ENCODE measurements at regions not wholly inside any gene's neighbourhood (a gene's known extent, or its start where the extent isn't known, plus 50 kb on each side); places are given as distances from the start of the nearest gene placed in this dataset.

DNA sequence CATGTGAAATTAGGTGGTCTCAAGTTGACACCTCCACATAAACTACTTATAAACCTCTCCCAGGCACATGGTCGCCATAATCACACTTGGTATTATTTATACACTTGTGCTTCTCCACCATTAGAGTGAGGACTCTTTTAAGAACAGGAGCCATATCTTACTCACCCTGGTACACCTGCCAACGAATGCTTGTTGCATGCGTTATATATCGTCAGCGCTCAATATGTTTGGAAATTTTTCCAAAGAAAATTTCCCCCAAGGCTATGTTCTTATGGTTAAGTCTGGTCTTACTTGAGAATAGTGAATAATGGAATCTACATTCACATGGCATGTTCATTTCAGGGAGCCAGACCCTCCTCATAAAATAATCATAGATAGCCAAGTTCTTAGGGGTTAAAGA is 271.7 kb downstream of the BCL11A start:
- intact Hi-C loops (cut with DNase I, micrococcal nuclease): no loop called here
- no peaks in the 10 kb centered on the region for H3K9me3 Mint-ChIP-seq (ENCODE audit: low read depth)
- H3K4me3 Mint-ChIP-seq: no peak overlapping the region
- no peak for DNase-seq
- CTCF ChIA-PET: no interaction called here
- no peak for ATAC-seq
- H3K27ac Mint-ChIP-seq: no peak overlapping the region
- H3K27me3 Mint-ChIP-seq: no peaks in the 10 kb centered on the region
- H3K36me3 Mint-ChIP-seq (ENCODE audit: low read depth): no peaks in the 10 kb centered on the region
- no peaks in the 10 kb centered on the region for H3K4me1 Mint-ChIP-seq
- POLR2A ChIA-PET: no interaction called here

- Mint-ChIP-seq H3K4me1 (no peaks in the 10 kb centered on the region), H3K27ac (no peak overlapping the region), H3K9me3 (ENCODE audit: low read depth) (no peaks in the 10 kb centered on the region), H3K4me3 (no peak overlapping the region), H3K27me3 (no peaks in the 10 kb centered on the region), H3K36me3 (ENCODE audit: low read depth) (no peaks in the 10 kb centered on the region)
- DNase-seq: no peak
- ChIA-PET POLR2A (no interaction called here), CTCF (no interaction called here)
- no peak for ATAC-seq
- intact Hi-C loops (cut with DNase I, micrococcal nuclease): no loop called here
Measured at GRCh38 chr2:60280238-60280637, 273.2 kb downstream of the BCL11A start.

GRCh38 chr2:60278906-60279305 is 274.5 kb downstream of the BCL11A start:
- intact Hi-C loops (cut with DNase I, micrococcal nuclease): no loop called here
- Mint-ChIP-seq H3K4me3 (no peak overlapping the region), H3K4me1 (no peaks in the 10 kb centered on the region), H3K27me3 (no peaks in the 10 kb centered on the region), H3K9me3 (ENCODE audit: low read depth) (peaks cover 5% of the 10 kb centered on the region), H3K27ac (no peak overlapping the region), H3K36me3 (ENCODE audit: low read depth) (no peaks in the 10 kb centered on the region)
- no peak for ATAC-seq
- ChIA-PET POLR2A (no interaction called here), CTCF (no interaction called here)
- no peak for DNase-seq

- H3K9me3 Mint-ChIP-seq (ENCODE audit: low read depth): peaks cover 8% of the 10 kb centered on the region
Measured at GRCh38 chr2:60275958-60276357, 277.5 kb downstream of the BCL11A start.

DNA sequence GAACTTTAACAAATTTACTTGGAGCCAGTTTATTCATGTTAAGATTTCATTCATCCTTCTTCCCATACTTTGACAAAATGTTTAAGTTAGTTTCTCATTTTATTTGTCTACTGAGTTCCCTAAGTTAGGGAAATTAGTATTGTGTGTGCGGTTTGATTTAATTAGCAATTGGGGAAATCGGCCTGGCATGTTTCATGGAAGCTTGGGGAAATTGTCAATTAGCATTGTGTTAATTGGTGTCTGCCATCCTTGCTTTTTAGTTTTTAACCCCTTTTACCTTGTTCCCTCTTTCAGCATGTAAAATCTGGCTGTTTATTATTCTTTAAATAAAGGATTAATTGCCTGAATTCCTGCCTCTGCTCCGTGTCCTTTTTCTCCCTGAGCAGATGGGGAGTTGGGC is 279.6 kb downstream of the BCL11A start:
- Mint-ChIP-seq H3K4me1 (no peaks in the 10 kb centered on the region), H3K4me3 (no peak overlapping the region), H3K9me3 (ENCODE audit: low read depth) (peaks cover 8% of the 10 kb centered on the region), H3K27ac (no peak overlapping the region), H3K36me3 (ENCODE audit: low read depth) (no peaks in the 10 kb centered on the region), H3K27me3 (no peaks in the 10 kb centered on the region)
- intact Hi-C loops (cut with DNase I, micrococcal nuclease): no loop called here
- no peak for ATAC-seq
- DNase-seq: no peak
- ChIA-PET POLR2A (no interaction called here), CTCF (no interaction called here)

More at GRCh38 chr2:60275958-60276357, 277.5 kb downstream of the BCL11A start:
- ATAC-seq (no peak), DNase-seq (no peak)
- Mint-ChIP-seq H3K36me3 (ENCODE audit: low read depth) (no peaks in the 10 kb centered on the region), H3K4me3 (no peak overlapping the region), H3K27me3 (no peaks in the 10 kb centered on the region), H3K27ac (no peak overlapping the region), H3K4me1 (no peaks in the 10 kb centered on the region)
- ChIA-PET POLR2A (no interaction called here), CTCF (interaction anchor here (0.5 to 1.1 kb wide), 3 partner anchors 43 to 295 kb away, joined by 3 to 4 read pairs (median 3); no protein-coding TSS in a partner anchor)
- intact Hi-C loops (cut with DNase I, micrococcal nuclease): no loop called here

DNA sequence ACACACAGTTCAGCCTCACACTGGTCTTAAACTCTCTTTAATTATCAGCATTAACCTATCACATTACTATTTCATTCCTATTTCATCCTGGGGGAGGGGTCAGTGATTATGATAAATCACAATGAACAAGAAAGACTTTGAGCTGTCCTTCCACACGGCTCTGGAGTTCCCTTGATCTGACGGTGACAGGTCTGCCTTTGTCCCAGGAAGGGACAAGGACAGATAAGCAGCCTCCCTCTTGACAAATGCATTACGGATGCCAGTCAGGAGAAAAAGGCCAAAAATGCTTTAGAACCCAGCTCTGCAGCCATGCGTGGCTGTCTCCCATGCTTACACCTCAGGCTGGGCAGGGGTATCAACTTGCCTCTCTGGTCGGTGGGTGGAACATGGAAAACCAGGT is 281.7 kb downstream of the BCL11A start:
- Mint-ChIP-seq H3K9me3 (ENCODE audit: low read depth) (peaks cover 8% of the 10 kb centered on the region), H3K27me3 (no peaks in the 10 kb centered on the region), H3K4me3 (no peak overlapping the region), H3K4me1 (no peaks in the 10 kb centered on the region), H3K36me3 (ENCODE audit: low read depth) (no peaks in the 10 kb centered on the region), H3K27ac (no peak overlapping the region)
- ChIA-PET POLR2A (no interaction called here), CTCF (no interaction called here)
- ATAC-seq: no peak
- DNase-seq: no peak
- intact Hi-C loops (cut with DNase I, micrococcal nuclease): no loop called here

DNA sequence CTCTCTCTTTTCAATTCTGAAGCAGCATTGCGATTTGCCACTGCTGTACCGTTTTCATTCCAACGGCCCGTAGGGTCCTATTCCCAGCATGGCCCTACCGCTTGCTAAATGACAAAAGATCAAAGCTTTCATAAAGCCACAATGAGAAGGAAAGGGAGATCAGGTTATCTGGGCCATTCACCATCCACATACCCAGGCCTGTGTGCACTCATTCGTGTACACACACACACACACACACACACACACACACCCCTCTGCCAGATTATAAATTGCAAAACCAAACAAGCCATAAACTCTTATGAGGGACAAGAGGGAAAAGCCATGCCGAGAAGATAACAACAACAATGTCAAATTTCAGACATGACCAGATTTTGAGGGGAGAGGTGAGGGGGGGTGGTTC is 282.3 kb downstream of the BCL11A start:
- no peak for ATAC-seq
- POLR2A ChIA-PET: no interaction called here
- H3K4me3 Mint-ChIP-seq: no peak overlapping the region
- no peak for DNase-seq
- intact Hi-C loops (cut with DNase I, micrococcal nuclease): no loop called here
- H3K27me3 Mint-ChIP-seq: no peaks in the 10 kb centered on the region
- peaks cover 8% of the 10 kb centered on the region for H3K9me3 Mint-ChIP-seq (ENCODE audit: low read depth)
- H3K36me3 Mint-ChIP-seq (ENCODE audit: low read depth): no peaks in the 10 kb centered on the region
- H3K4me1 Mint-ChIP-seq: no peaks in the 10 kb centered on the region
- CTCF ChIA-PET: no interaction called here
- H3K27ac Mint-ChIP-seq: no peak overlapping the region

DNA sequence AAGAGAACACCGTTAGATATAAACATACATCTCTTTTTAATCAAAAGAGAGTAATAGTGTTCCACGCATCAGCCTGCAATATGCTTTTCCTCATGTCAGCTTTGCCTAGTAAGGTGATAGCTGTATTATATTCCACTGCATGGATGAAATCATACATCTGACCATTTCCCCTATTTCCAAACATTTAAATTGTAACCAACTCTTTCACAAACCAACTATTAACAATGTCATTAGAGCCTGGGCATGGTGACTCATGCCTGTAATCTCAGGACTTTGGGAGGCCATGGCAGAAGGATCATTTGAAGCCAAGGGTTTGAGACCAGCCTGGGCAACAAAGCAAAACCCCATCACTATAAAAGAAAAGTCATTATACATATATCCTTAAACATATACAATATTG is 284.8 kb downstream of the BCL11A start:
- Mint-ChIP-seq H3K27me3 (peaks cover 4% of the 10 kb centered on the region), H3K4me1 (peaks cover 7% of the 10 kb centered on the region), H3K9me3 (ENCODE audit: low read depth) (peaks cover 2% of the 10 kb centered on the region), H3K4me3 (no peak overlapping the region), H3K27ac (no peak overlapping the region), H3K36me3 (ENCODE audit: low read depth) (no peaks in the 10 kb centered on the region)
- ATAC-seq (no peak), DNase-seq (no peak)
- intact Hi-C loops (cut with DNase I, micrococcal nuclease): no loop called here
- CTCF ChIA-PET: no interaction called here
- POLR2A ChIA-PET: no interaction called here

DNA sequence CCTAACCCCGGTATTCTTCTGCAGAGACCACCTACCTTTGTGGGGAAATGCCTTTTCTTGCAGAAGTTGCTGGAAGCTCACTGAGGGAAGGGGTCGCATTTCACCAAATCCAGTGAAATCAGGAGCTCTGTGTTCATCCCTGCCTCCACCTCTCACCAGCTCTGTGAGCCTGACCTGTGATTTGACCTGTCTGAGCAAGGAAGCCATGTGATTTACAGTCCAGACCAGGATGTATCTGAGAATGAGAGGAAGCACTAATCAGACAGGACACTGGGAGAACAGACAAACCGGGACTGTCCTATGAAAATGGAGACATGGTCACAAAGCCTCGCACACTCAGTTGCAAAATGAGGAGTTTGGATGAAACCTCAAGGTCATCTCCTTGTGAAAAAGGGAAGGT is 285.4 kb downstream of the BCL11A start:
- no peaks in the 10 kb centered on the region for H3K36me3 Mint-ChIP-seq (ENCODE audit: low read depth)
- H3K4me1 Mint-ChIP-seq: peaks cover 7% of the 10 kb centered on the region
- DNase-seq: no peak
- H3K9me3 Mint-ChIP-seq (ENCODE audit: low read depth): no peaks in the 10 kb centered on the region
- H3K27me3 Mint-ChIP-seq: peaks cover 4% of the 10 kb centered on the region
- no peak for ATAC-seq
- intact Hi-C loops (cut with DNase I, micrococcal nuclease): no loop called here
- H3K27ac Mint-ChIP-seq: no peak overlapping the region
- ChIA-PET CTCF (no interaction called here), POLR2A (no interaction called here)
- no peak overlapping the region for H3K4me3 Mint-ChIP-seq

DNA sequence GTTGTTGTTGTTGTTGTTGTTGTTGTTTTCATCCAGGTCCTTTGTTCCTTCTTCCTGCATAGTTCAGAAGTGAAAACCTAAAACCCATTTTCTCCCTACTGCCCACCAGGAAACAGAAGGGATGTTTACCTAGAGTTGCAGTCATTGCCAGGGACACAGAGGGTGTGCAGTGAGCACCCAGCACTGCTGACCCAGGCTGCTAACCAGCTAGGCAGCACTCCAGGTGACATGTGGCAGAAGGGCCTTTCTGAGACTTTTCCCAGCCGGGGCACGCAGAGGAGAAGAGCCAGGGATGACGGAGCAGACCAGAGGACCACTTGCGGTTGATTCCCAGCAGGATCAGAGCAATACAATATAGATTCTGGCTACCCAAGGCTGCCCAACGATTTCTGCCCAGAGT is 286.3 kb downstream of the BCL11A start:
- Mint-ChIP-seq H3K9me3 (ENCODE audit: low read depth) (no peaks in the 10 kb centered on the region), H3K27ac (no peak overlapping the region), H3K27me3 (peaks cover 4% of the 10 kb centered on the region), H3K4me3 (no peak overlapping the region), H3K36me3 (ENCODE audit: low read depth) (no peaks in the 10 kb centered on the region), H3K4me1 (peaks cover 7% of the 10 kb centered on the region)
- DNase-seq: no peak
- ChIA-PET CTCF (no interaction called here), POLR2A (no interaction called here)
- intact Hi-C loops (cut with DNase I, micrococcal nuclease): no loop called here
- ATAC-seq: no peak

- ATAC-seq: no peak
- Mint-ChIP-seq H3K27me3 (peaks cover 4% of the 10 kb centered on the region), H3K27ac (no peak overlapping the region), H3K4me3 (no peak overlapping the region), H3K36me3 (ENCODE audit: low read depth) (no peaks in the 10 kb centered on the region), H3K9me3 (ENCODE audit: low read depth) (no peaks in the 10 kb centered on the region), H3K4me1 (peaks cover 7% of the 10 kb centered on the region)
- CTCF ChIA-PET: interaction anchor here (0.7 kb wide), 2 partner anchors 121 to 307 kb away, joined by 3 to 5 read pairs; no protein-coding TSS in a partner anchor
- intact Hi-C loops (cut with DNase I, micrococcal nuclease): no loop called here
- POLR2A ChIA-PET: no interaction called here
- no peak for DNase-seq
Measured at GRCh38 chr2:60262178-60262577, 291.3 kb downstream of the BCL11A start.

DNA sequence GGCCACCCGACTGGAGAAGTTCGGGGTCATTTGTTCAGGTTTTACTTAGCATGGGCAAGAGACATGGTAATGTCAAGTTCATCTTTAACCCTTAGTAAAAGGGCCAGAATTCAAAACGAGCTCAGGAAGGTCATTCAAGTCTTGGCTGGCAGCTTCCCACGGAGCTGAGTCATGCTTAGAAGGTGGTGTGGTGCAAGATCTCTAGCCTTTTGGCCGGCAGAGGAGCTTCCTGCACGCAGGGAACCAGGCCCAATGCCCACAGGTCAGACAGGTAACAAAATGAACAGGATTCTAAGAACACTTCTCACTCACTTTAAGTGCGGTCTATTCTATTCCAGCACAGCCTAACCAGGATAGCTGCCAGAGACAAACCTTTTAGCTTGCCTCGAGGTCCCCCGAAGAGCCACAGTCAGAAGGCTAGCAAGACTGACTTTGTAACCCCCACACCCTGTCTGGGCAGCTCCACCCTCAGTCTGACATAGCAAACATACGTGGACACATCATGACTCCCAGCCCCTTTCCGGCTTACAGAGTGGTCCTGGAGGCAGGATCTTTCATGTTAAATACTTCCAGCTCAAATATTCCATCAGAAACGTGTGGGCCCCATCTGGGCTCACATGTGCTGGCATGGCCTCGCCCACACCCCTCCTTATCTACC is 292.7 kb downstream of the BCL11A start:
- no peak for ATAC-seq
- CTCF ChIA-PET: interaction anchor here (1.0 kb wide), 2 partner anchors 40 to 1236 kb away, joined by 3 read pairs; no protein-coding TSS in a partner anchor
- Mint-ChIP-seq H3K27ac (no peak overlapping the region), H3K27me3 (peaks cover 4% of the 10 kb centered on the region), H3K36me3 (ENCODE audit: low read depth) (no peaks in the 10 kb centered on the region), H3K4me1 (peaks cover 7% of the 10 kb centered on the region), H3K9me3 (ENCODE audit: low read depth) (no peaks in the 10 kb centered on the region), H3K4me3 (no peak overlapping the region)
- POLR2A ChIA-PET: interaction anchor here (0.5 kb wide), 1 partner anchor 55 kb away, joined by 4 read pairs; no protein-coding TSS in a partner anchor
- intact Hi-C loops (cut with DNase I, micrococcal nuclease): no loop called here
- DNase-seq: no peak

DNA sequence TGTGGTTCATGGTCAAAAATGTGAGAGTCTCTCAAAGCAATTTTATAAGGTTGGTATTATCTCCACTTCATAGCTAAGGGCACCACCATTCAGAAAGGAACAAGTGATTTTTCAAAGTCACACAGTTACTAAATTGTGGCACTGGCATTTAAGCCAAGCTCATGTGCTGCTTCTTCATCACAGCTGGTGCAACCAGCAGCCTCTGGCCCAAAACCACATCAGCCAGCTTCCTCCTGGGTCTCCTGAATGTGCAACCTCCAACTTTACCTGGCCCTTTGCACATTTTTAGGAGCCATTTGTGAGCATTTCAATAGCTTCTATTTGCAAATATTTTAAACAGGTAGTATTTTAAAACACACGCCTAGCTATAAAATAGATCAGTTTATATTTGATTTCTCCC is 293.7 kb downstream of the BCL11A start:
- H3K4me1 Mint-ChIP-seq: peaks cover 4% of the 10 kb centered on the region
- intact Hi-C loops (cut with DNase I, micrococcal nuclease): no loop called here
- ChIA-PET POLR2A (no interaction called here), CTCF (no interaction called here)
- H3K9me3 Mint-ChIP-seq (ENCODE audit: low read depth): no peaks in the 10 kb centered on the region
- no peak overlapping the region for H3K27ac Mint-ChIP-seq
- no peak overlapping the region for H3K4me3 Mint-ChIP-seq
- DNase-seq (no peak), ATAC-seq (no peak)
- no peaks in the 10 kb centered on the region for H3K36me3 Mint-ChIP-seq (ENCODE audit: low read depth)
- H3K27me3 Mint-ChIP-seq: peaks cover under 1% of the 10 kb centered on the region
